ENCODE measurements at regions not wholly inside any gene's neighbourhood (a gene's known extent, or its start where the extent isn't known, plus 50 kb on each side); places are given as distances from the start of the nearest gene placed in this dataset.

GRCh38 chr10:93218386-93218785 lies 144.7 kb downstream of the CYP26A1 start:
- no peaks in the 10 kb centered on the region for H3K9me3 ChIP-seq
- TF ChIP-seq CTCF (IDR thresholded peaks at IDR 0.05), result no peak
- no peaks in the 10 kb centered on the region for H3K36me3 ChIP-seq
- DNase-seq (ENCODE audit: low spot score), result no peak
- no peaks in the 10 kb centered on the region for H3K4me1 ChIP-seq
- no peak overlapping the region for H3K27ac ChIP-seq
- no peaks in the 10 kb centered on the region for H3K27me3 ChIP-seq
- no peak overlapping the region for H3K4me3 ChIP-seq

GRCh38 chr10:93219347-93219746 lies 145.7 kb downstream of the CYP26A1 start:
- H3K4me1 ChIP-seq, result no peaks in the 10 kb centered on the region
- no peak for TF ChIP-seq CTCF (IDR thresholded peaks at IDR 0.05)
- no peak overlapping the region for H3K27ac ChIP-seq
- no peaks in the 10 kb centered on the region for H3K9me3 ChIP-seq
- DNase-seq (ENCODE audit: low spot score), result no peak
- no peaks in the 10 kb centered on the region for H3K27me3 ChIP-seq
- no peak overlapping the region for H3K4me3 ChIP-seq
- H3K36me3 ChIP-seq, result no peaks in the 10 kb centered on the region

- H3K4me1 ChIP-seq, result no peaks in the 10 kb centered on the region
- no peaks in the 10 kb centered on the region for H3K36me3 ChIP-seq
- H3K4me3 ChIP-seq, result no peak overlapping the region
- no peak for TF ChIP-seq CTCF (IDR thresholded peaks at IDR 0.05)
- H3K9me3 ChIP-seq, result no peaks in the 10 kb centered on the region
- H3K27ac ChIP-seq, result no peak overlapping the region
- DNase-seq (ENCODE audit: low spot score), result no peak
- H3K27me3 ChIP-seq, result no peaks in the 10 kb centered on the region
Observed at GRCh38 chr10:93220296-93221170, 146.8 kb downstream of the CYP26A1 start.

- H3K27me3 ChIP-seq, result no peaks in the 10 kb centered on the region
- no peak overlapping the region for H3K27ac ChIP-seq
- TF ChIP-seq CTCF (IDR thresholded peaks at IDR 0.05), result no peak
- peaks cover 0 to 4% of the 10 kb centered on the region in 2 donors for H3K4me1 ChIP-seq
- DNase-seq (ENCODE audit: low spot score), result no peak
- H3K9me3 ChIP-seq, result no peaks in the 10 kb centered on the region
- no peak overlapping the region for H3K4me3 ChIP-seq
- no peaks in the 10 kb centered on the region for H3K36me3 ChIP-seq
Observed at GRCh38 chr10:93221171-93221496, 147.4 kb downstream of the CYP26A1 start.

DNA sequence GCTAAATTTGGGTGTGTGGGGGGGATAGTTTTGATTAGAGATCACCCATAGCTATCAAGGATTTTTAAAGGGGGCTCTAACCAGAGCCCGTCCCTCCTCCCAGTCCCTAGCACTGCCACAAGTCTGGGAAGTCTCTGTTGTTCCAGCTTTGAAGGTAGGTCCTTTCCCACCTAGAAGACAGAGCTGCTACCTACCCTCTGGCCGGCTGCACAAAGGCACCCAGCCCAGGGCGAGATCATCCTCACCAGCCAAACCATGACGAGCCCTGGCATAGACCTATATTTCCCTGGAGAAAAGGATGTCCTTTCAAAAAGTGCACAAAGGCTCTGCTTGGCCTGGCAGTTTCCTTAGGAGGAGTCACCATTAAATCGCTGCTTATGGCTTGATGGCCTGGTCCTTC lies 147.8 kb downstream of the CYP26A1 start:
- no peak overlapping the region for H3K4me3 ChIP-seq
- no peak for DNase-seq (ENCODE audit: low spot score)
- no peak overlapping the region for H3K27ac ChIP-seq
- peaks cover 0 to 4% of the 10 kb centered on the region in 2 donors for H3K4me1 ChIP-seq
- no peak for TF ChIP-seq CTCF (IDR thresholded peaks at IDR 0.05)
- H3K27me3 ChIP-seq, result no peaks in the 10 kb centered on the region
- no peaks in the 10 kb centered on the region for H3K9me3 ChIP-seq
- no peaks in the 10 kb centered on the region for H3K36me3 ChIP-seq
